OCI-LY7 (cell line): ENCODE measurements at regions not wholly inside any gene's neighbourhood (a gene's known extent, or its start where the extent isn't known, plus 50 kb on each side); places are given as distances from the start of the nearest gene placed in this dataset.

ENCODE experiments used
- CTCF ChIP-seq: fragments of 200-600 bp; sonication (generic); conservative IDR thresholded peaks from 2 replicates; pipeline ENCODE4 v1.5.1; 2014; ENCODE audit warnings: mild to moderate bottlenecking, antibody characterized with exemption, low read length, moderate library complexity, mixed read lengths
- EZH2phosphoT487 ChIP-seq: fragments of 200-600 bp; sonication (generic); IDR thresholded peaks from 2 replicates; pipeline ENCODE4 v1.6.1; 2018; ENCODE audit warnings: low read depth, borderline replicate concordance, mild to moderate bottlenecking, mixed run types, antibody characterized with exemption, low read length, moderate library complexity, mixed read lengths

- no peak for TF ChIP-seq CTCF
- TF ChIP-seq EZH2phosphoT487: no peak
These were observed 86.5 kb upstream of the ATP1A1 start for GRCh38 chr1:116286541-116286971.
